ENCODE measurements at regions not wholly inside any gene's neighbourhood (a gene's known extent, or its start where the extent isn't known, plus 50 kb on each side); places are given as distances from the start of the nearest gene placed in this dataset.

GRCh38 chr17:53942898-53943297 lies 120.2 kb downstream of the KIF2B start:
- DNase-seq (ENCODE audit: low read depth) = no peak
- no peak overlapping the region for H3K4me3 ChIP-seq (ENCODE audit: low read depth, low read length)
- TF ChIP-seq, protein P1, sequence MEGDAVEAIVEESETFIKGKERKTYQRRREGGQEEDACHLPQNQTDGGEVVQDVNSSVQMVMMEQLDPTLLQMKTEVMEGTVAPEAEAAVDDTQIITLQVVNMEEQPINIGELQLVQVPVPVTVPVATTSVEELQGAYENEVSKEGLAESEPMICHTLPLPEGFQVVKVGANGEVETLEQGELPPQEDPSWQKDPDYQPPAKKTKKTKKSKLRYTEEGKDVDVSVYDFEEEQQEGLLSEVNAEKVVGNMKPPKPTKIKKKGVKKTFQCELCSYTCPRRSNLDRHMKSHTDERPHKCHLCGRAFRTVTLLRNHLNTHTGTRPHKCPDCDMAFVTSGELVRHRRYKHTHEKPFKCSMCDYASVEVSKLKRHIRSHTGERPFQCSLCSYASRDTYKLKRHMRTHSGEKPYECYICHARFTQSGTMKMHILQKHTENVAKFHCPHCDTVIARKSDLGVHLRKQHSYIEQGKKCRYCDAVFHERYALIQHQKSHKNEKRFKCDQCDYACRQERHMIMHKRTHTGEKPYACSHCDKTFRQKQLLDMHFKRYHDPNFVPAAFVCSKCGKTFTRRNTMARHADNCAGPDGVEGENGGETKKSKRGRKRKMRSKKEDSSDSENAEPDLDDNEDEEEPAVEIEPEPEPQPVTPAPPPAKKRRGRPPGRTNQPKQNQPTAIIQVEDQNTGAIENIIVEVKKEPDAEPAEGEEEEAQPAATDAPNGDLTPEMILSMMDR (conservative IDR thresholded peaks at IDR 0.05; ENCODE audit: low read depth, low read length) = no peak

DNA sequence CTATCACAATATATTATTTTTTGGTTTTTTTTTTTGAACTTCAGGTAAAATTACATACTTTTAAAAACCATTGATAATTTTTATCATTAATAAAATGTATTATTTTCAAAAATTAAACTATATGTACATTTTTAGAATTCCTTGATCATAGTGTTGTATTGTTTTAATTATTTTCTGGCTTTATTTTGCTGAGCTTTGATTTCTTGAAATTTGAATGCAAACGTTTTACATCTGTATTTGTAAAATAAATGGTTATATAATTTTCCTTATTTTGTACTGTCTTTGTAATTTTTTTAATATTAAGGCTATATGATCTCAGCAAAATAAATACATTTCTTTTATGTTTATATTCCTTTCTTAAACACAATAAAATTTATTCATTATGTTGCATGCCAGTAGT lies 125.6 kb downstream of the KIF2B start:
- TF ChIP-seq, protein P1 (conservative IDR thresholded peaks at IDR 0.05; ENCODE audit: low read depth, low read length) = no peak
- no peak overlapping the region for H3K4me3 ChIP-seq (ENCODE audit: low read depth, low read length)
- DNase-seq (ENCODE audit: low read depth) = no peak

DNA sequence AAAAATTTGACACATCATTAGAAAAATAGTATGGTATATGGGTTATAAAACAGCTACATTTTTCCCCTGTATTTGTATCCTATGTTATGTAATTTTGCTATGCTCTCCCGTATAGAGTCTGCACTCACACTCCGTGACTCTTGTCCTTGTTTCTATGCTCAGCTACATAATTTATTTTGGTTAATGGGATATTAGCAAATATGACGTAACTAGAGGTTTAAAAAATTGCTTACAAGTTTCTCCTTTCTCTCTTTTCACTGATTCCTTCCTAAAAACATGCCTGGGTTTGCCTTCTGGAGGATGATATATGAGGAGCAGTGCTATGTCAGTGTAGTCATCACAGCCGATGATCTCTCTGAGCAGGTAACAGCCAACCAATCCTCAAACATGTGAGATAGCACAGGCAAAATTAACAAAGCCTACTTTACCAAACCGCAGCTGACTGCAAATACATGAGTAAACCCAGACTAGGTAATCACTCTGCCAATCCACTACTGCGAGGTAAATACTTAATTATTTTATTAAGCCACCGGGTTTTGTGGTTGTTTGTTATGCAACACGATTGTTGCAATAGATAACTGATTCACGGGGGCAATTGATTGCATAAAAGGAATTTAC lies 126.9 kb downstream of the KIF2B start:
- H3K4me3 ChIP-seq (ENCODE audit: low read depth, low read length) = no peak overlapping the region
- TF ChIP-seq, protein P1 (conservative IDR thresholded peaks at IDR 0.05; ENCODE audit: low read depth, low read length) = no peak
- DNase-seq (ENCODE audit: low read depth) = no peak

DNA sequence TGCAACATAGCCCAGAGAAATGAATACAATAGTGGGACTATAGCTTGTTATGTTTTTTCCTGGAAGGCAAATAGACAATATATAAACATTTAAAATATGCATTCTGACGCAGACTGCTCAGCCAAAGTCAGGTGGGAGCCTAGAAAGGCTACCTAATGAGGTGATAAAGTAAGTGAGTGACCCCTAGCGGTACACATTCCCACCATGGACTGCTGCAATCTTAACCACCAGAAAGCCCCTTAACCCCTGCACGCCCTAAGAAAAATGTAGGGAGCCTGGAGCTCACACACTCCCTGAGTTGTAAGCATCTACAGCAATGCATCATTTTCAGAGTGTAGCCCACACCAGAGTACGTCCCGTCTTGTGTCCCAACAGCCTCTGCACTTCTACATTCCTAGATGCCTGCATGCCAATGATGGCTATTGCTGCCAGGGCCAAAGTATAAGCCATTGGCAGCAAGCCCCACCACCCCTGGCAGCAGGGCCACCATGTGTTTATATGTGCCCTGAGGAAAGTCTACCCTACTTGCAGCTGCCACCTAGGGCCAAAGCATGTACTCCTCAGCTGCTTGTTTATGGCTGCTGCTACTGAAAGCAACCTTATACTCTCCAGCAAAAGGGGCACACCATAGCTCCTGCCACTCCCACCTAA lies 127.6 kb downstream of the KIF2B start:
- TF ChIP-seq, protein P1 (conservative IDR thresholded peaks at IDR 0.05; ENCODE audit: low read depth, low read length) = no peak
- no peak overlapping the region for H3K4me3 ChIP-seq (ENCODE audit: low read depth, low read length)
- DNase-seq (ENCODE audit: low read depth) = no peak

- DNase-seq (ENCODE audit: low read depth) = no peak
- TF ChIP-seq, protein P1 (conservative IDR thresholded peaks at IDR 0.05; ENCODE audit: low read depth, low read length) = no peak
- no peak overlapping the region for H3K4me3 ChIP-seq (ENCODE audit: low read depth, low read length)
These were observed 128.1 kb downstream of the KIF2B start for GRCh38 chr17:53950858-53951250.

GRCh38 chr17:53971361-53971760 lies 148.6 kb downstream of the KIF2B start:
- no peak for DNase-seq (ENCODE audit: low read depth)
- no peak overlapping the region for H3K4me3 ChIP-seq (ENCODE audit: low read depth, low read length)
- TF ChIP-seq, protein P1 (conservative IDR thresholded peaks at IDR 0.05; ENCODE audit: low read depth, low read length) = no peak

DNA sequence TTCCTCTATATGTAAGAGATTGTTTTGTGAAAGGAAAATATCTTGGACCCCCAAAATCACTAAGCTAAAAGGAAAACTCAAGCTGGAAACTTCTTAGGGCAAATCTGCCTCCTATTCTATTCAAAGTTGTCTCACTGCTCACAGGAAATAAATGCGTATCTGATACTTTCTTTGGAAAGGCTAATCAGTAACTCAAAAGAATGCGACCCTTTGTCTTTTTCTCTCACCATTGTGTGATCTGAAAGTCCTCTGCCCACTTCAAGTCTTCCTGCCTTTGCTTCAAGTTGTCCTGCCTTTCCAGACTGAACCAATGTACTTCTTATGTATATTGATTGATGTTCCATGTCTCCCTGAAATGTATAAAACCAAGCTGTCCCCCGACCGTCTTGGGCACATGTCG lies 157.3 kb downstream of the KIF2B start:
- no peak overlapping the region for H3K4me3 ChIP-seq (ENCODE audit: low read depth, low read length)
- DNase-seq (ENCODE audit: low read depth) = no peak
- TF ChIP-seq, protein P1 (conservative IDR thresholded peaks at IDR 0.05; ENCODE audit: low read depth, low read length) = no peak
